C4-2B (cell line): ENCODE measurements at regions not wholly inside any gene's neighbourhood (a gene's known extent, or its start where the extent isn't known, plus 50 kb on each side); places are given as distances from the start of the nearest gene placed in this dataset.

Experiments used
- CTCF ChIP-seq: fragments of 450-650 bp; conservative IDR thresholded peaks from 2 replicates; pipeline ENCODE4 v1.5.1; 2017; ENCODE audit warnings: mild to moderate bottlenecking
- ZFX ChIP-seq: fragments of 450-650 bp; IDR thresholded peaks from 2 replicates; pipeline ENCODE4 v1.6.1; 2017

GRCh38 chr16:50940275-50940854 is 198.5 kb downstream of the CYLD start:
- TF ChIP-seq CTCF (no peak), ZFX (no peak)
